ENCODE measurements at regions not wholly inside any gene's neighbourhood (a gene's known extent, or its start where the extent isn't known, plus 50 kb on each side); places are given as distances from the start of the nearest gene placed in this dataset.

DNA sequence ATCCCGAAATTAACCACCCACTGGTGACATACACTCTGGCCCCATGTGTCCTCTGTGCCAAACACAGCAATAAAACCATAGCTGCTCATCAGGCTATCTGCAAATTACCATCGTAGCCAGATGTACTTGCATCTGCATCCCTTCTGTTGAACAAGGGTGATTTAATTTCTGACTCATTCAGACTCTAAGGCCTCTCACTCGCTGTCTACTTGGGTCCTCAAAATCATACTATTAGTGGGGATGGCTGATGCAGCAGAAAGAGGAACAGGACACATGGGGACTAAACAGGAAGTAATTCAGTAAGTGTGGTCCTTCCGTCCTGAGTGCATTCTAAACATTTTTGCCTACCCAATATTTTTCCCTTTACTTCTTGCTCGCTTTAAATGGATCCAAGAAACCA is 2275.0 kb upstream of the PCDH20 start:
- TF ChIP-seq POLR2A (IDR thresholded peaks at IDR 0.05) (no peak), CTCF (IDR thresholded peaks at IDR 0.05) (no peak)
